K562 (cell line): ENCODE measurements at regions not wholly inside any gene's neighbourhood (a gene's known extent, or its start where the extent isn't known, plus 50 kb on each side); places are given as distances from the start of the nearest gene placed in this dataset.

ENCODE experiments used
- ATAC-seq: fragments of 200-7000 bp; cut with Tn5 transposase; 3 replicates; pipeline ENCODE4 v1.9.1; 2020; ENCODE audit warnings: moderate library complexity
- BruUV-seq: library from RNA; stranded (reverse); fragments of 400-500 nt; replicated peaks from 2 replicates; lab custom pipeline; 2021; lab: Mats Ljungman, UMichigan
- CTCF ChIA-PET: fragments of 300-600 bp; formaldehyde crosslinking; extraction: SDS; loops from one replicate; lab custom pipeline; 2021; ENCODE audit warnings: low intra/inter-chr PET ratio; lab: Yijun Ruan, JAX
- POLR2A ChIA-PET: fragments of 300-600, 350-650 bp; sonication (Branson Sonifier 250); formaldehyde crosslinking; extraction: SDS; loops from one replicate; lab custom pipeline; 2021; ENCODE audit warnings: antibody characterized with exemption, inconsistent platforms; lab: Yijun Ruan, JAX
- DNase-seq, 4 experiments: peaks; one replicate each; pipeline versions ENCODE4 v3.0.0 to v3.0.0-alpha.2; 2011 to 2018; ENCODE audit warnings: low spot score in 3 of 4, mixed read lengths in 3 of 4; ENCODE audit errors: extremely low read depth in 1 of 4
- FAIRE-seq: peaks from 2 replicates; lab custom pipeline; 2011; peaks lifted over from hg19 to GRCh38; lab: Jason Lieb, UNC
- H2AFZ ChIP-seq: 2 replicates; pipeline ENCODE4 v1.6.0; 2011; ENCODE audit warnings: low read depth, low read length, control low read depth, inconsistent platforms
- H3K27ac ChIP-seq: fragments of 200-600 bp; 3 replicates; pipeline ENCODE4 v1.8.0; 2011; ENCODE audit warnings: low read depth, mild to moderate bottlenecking, control low read depth, inconsistent platforms, low read length, moderate library complexity, mixed read lengths; ENCODE audit errors: extremely low read depth
- H3K27me3 ChIP-seq, 2 experiments: fragments of 300-600 bp in 1 of 2; 2 replicates in 1 of 2; 3 replicates in 1 of 2; pipeline versions ENCODE4 v1.6.0 to v1.8.0; 2011; ENCODE audit warnings: inconsistent platforms in 2 of 2, low read length in 2 of 2, mild to moderate bottlenecking in 1 of 2, mixed read lengths in 1 of 2, moderate library complexity in 1 of 2; ENCODE audit not compliant: control insufficient read depth in 2 of 2, insufficient read depth in 2 of 2
- H3K36me3 ChIP-seq: fragments of 300-600 bp; 3 replicates; pipeline ENCODE4 v1.8.0; 2011; ENCODE audit warnings: mild to moderate bottlenecking, low read length, inconsistent platforms; ENCODE audit not compliant: control insufficient read depth, insufficient read depth
- H3K4me1 ChIP-seq, 2 experiments: fragments of 200-600 bp in 1 of 2; replicated peaks in 1 of 2; 2 replicates in 1 of 2; 3 replicates in 1 of 2; pipeline versions ENCODE4 v1.5.1 to v1.8.0; 2011; ENCODE audit warnings: inconsistent platforms in 2 of 2, low read length in 2 of 2, mild to moderate bottlenecking in 1 of 2, mixed read lengths in 1 of 2, moderate library complexity in 1 of 2; ENCODE audit not compliant: control insufficient read depth in 2 of 2, insufficient read depth in 2 of 2
- H3K4me2 ChIP-seq: 2 replicates; pipeline ENCODE4 v1.6.1; 2011; ENCODE audit warnings: low read length, control low read depth, inconsistent platforms, mixed read lengths; ENCODE audit not compliant: insufficient read depth
- H3K4me3 ChIP-seq: fragments of 200-600 bp; sonication (generic), shearing (Covaris generic); 2 replicates; pipeline ENCODE4 v1.5.1; 2016; ENCODE audit warnings: control low read depth, inconsistent platforms
- H3K79me2 ChIP-seq: fragments of 200-600 bp; 3 replicates; pipeline ENCODE4 v1.8.0; 2011; ENCODE audit warnings: low read length, inconsistent platforms; ENCODE audit not compliant: control insufficient read depth, insufficient read depth
- H3K9ac ChIP-seq, 2 experiments: 2 replicates each; pipeline versions ENCODE4 v1.6.0 to v1.6.1; 2011; ENCODE audit warnings: low read depth in 2 of 2, low read length in 2 of 2, control low read depth in 1 of 2, inconsistent platforms in 1 of 2, mild to moderate bottlenecking in 1 of 2, mixed read lengths in 1 of 2; ENCODE audit not compliant: insufficient read depth in 1 of 2
- H3K9me1 ChIP-seq: one replicate; pipeline ENCODE4 v1.6.0; 2011; ENCODE audit warnings: inconsistent platforms, mild to moderate bottlenecking, low read length, moderate library complexity; ENCODE audit not compliant: control insufficient read depth, insufficient read depth
- H3K9me3 ChIP-seq: replicated peaks from 2 replicates; pipeline ENCODE4 v1.5.1; 2011; ENCODE audit warnings: low read depth, low read length, inconsistent platforms; ENCODE audit not compliant: control insufficient read depth, insufficient read depth
- H4K20me1 ChIP-seq: replicated peaks from 2 replicates; pipeline ENCODE4 v1.6.1; 2011; ENCODE audit warnings: low read length, inconsistent platforms, mixed read lengths; ENCODE audit not compliant: control insufficient read depth, insufficient read depth
- CC2D1A ChIP-seq: fragments of 450-650 bp; IDR thresholded peaks from 2 replicates; pipeline ENCODE4 v1.6.1; 2017; ENCODE audit warnings: mild to moderate bottlenecking
- CEBPZ ChIP-seq: fragments of 150-350 bp; IDR thresholded peaks from 2 replicates; pipeline ENCODE4 v1.6.1; 2014; ENCODE audit warnings: low read depth, mild to moderate bottlenecking, low read length, borderline replicate concordance
- FOXO4 ChIP-seq: fragments of 450-650 bp; formaldehyde crosslinking; IDR thresholded peaks from 2 replicates; pipeline ENCODE4 v1.4.0; 2020; ENCODE audit warnings: mild to moderate bottlenecking, moderate library complexity
- GABPB2 ChIP-seq: fragments of 250-450 bp; sonication (Bioruptor Pico); conservative IDR thresholded peaks from 2 replicates; pipeline ENCODE4 v1.5.1; 2021; ENCODE audit warnings: mild to moderate bottlenecking
- HMBOX1 ChIP-seq: sonication (generic); IDR thresholded peaks from 2 replicates; pipeline ENCODE4 v1.6.1; 2016
- NCOA1 ChIP-seq: fragments of 450-650 bp; IDR thresholded peaks from 2 replicates; pipeline ENCODE4 v1.6.1; 2016; ENCODE audit warnings: low read depth
- PATZ1 ChIP-seq: fragments of 250-450 bp; sonication (Bioruptor Pico); IDR thresholded peaks from 2 replicates; pipeline ENCODE4 v1.5.0; 2020; ENCODE audit warnings: mild to moderate bottlenecking, borderline replicate concordance
- PYGO2 ChIP-seq: fragments of 450-650 bp; IDR thresholded peaks from 2 replicates; pipeline ENCODE4 v1.6.1; 2016; ENCODE audit warnings: mild to moderate bottlenecking, missing genetic modification characterization, moderate library complexity, missing compliant biosample characterization
- SMARCC2 ChIP-seq: fragments of 450-650 bp; IDR thresholded peaks from 2 replicates; pipeline ENCODE4 v1.6.1; 2017; ENCODE audit warnings: antibody characterized with exemption, moderate library complexity, mild to moderate bottlenecking, low read depth
- TBP ChIP-seq: optimal IDR thresholded peaks from 2 replicates; pipeline ENCODE3; 2011; ENCODE audit warnings: low read depth, low read length, improper control_type of control experiment
- YY1 ChIP-seq, 3 experiments: IDR thresholded peaks; 2 replicates each; pipeline ENCODE4 v1.6.1; 2011; ENCODE audit warnings: low read length in 2 of 3, mild to moderate bottlenecking in 2 of 3, moderate library complexity in 2 of 3, borderline replicate concordance in 1 of 3, control low read depth in 1 of 3, low read depth in 1 of 3; ENCODE audit not compliant: insufficient read depth in 3 of 3, insufficient replicate concordance in 2 of 3, control insufficient read depth in 1 of 3, insufficient read length in 1 of 3; ENCODE audit errors: extremely low read depth in 1 of 3
- ZNF316 ChIP-seq: fragments of 450-650 bp; IDR thresholded peaks from 2 replicates; pipeline ENCODE4 v1.6.1; 2016
- ZNF717 ChIP-seq: fragments of 250-450 bp; sonication (Bioruptor Pico); IDR thresholded peaks from 2 replicates; pipeline ENCODE4 v1.5.0; 2021
- WGBS: fragments of 100-300 bp; shearing (Covaris generic); methylation state at CpG from one replicate; pipeline ENCODE4 v1.1.6; 2016; ENCODE audit warnings: low coverage, mixed read lengths; ENCODE audit not compliant: insufficient coverage; ENCODE audit errors: missing lambda C conversion rate; 5-methylcytosine and 5-hydroxymethylcytosine counted together
- in situ Hi-C: fragments of 300-500 bp; cut with MboI; formaldehyde crosslinking; loops from 4 replicates; pipeline ENCODE4 v1.15.0; 2018; ENCODE audit warnings: inconsistent platforms, mixed read lengths
- intact Hi-C: fragments of 100-400 bp; cut with micrococcal nuclease; formaldehyde crosslinking; loops from 2 replicates; pipeline ENCODE4 v1.14.2; 2022

- no peak for TF ChIP-seq PATZ1
- TF ChIP-seq YY1 (IDR thresholded peaks at IDR 0.05; ENCODE audit: borderline replicate concordance in 1 of 3, control insufficient read depth in 1 of 3, extremely low read depth in 1 of 3, insufficient read depth in 3 of 3, insufficient read length in 1 of 3, insufficient replicate concordance in 2 of 3, low read depth in 1 of 3, low read length in 2 of 3) = no peak
- no peak for TF ChIP-seq SMARCC2
- TF ChIP-seq NCOA1 = no peak
- no peak for TF ChIP-seq PYGO2 (tag)
- no peak for TF ChIP-seq TBP
- no peak for TF ChIP-seq GABPB2 (CRISPR knock-in tag)
These were observed 122.7 kb upstream of the MEIS2 start (continued) for GRCh38 chr15:37223089-37223488.

GRCh38 chr15:37229855-37230619 lies 129.7 kb upstream of the MEIS2 start:
- no peaks in the 10 kb centered on the region for H3K4me1 ChIP-seq
- no peaks in the 10 kb centered on the region for H3K9me3 ChIP-seq
- ATAC-seq = no peak
- WGBS = 5% methylated on average over 5 of the region's 5 CpGs
- in situ Hi-C loops = no loop called here
- no TSS peak for BruUV-seq
- H2AFZ ChIP-seq = no peak overlapping the region
- H3K4me3 ChIP-seq = no peak overlapping the region
- H3K4me2 ChIP-seq = no peak overlapping the region
- no peak for DNase-seq
- no peak for FAIRE-seq
- H3K9ac ChIP-seq = no peak overlapping the region
- H3K79me2 ChIP-seq = no peaks in the 10 kb centered on the region
- POLR2A ChIA-PET = no interaction called here
- no peak overlapping the region for H3K27ac ChIP-seq
- no peaks in the 10 kb centered on the region for H3K27me3 ChIP-seq
- CTCF ChIA-PET = no interaction called here
- no peaks in the 10 kb centered on the region for H3K9me1 ChIP-seq
- H4K20me1 ChIP-seq = no peaks in the 10 kb centered on the region
- no peaks in the 10 kb centered on the region for H3K36me3 ChIP-seq
- intact Hi-C loops = no loop called here
- no peak for TF ChIP-seq HMBOX1
- no peak for TF ChIP-seq ZNF316
- TF ChIP-seq CEBPZ = no peak
- TF ChIP-seq FOXO4 (CRISPR knock-in tag) = no peak
- TF ChIP-seq ZNF717 (CRISPR knock-in tag) = no peak
- no peak for TF ChIP-seq CC2D1A
